ENCODE measurements at regions not wholly inside any gene's neighbourhood (a gene's known extent, or its start where the extent isn't known, plus 50 kb on each side); places are given as distances from the start of the nearest gene placed in this dataset.

- TF ChIP-seq TCF7L2 (IDR thresholded peaks at IDR 0.05; ENCODE audit: low read depth, low read length), result no peak
- TF ChIP-seq, protein P1, sequence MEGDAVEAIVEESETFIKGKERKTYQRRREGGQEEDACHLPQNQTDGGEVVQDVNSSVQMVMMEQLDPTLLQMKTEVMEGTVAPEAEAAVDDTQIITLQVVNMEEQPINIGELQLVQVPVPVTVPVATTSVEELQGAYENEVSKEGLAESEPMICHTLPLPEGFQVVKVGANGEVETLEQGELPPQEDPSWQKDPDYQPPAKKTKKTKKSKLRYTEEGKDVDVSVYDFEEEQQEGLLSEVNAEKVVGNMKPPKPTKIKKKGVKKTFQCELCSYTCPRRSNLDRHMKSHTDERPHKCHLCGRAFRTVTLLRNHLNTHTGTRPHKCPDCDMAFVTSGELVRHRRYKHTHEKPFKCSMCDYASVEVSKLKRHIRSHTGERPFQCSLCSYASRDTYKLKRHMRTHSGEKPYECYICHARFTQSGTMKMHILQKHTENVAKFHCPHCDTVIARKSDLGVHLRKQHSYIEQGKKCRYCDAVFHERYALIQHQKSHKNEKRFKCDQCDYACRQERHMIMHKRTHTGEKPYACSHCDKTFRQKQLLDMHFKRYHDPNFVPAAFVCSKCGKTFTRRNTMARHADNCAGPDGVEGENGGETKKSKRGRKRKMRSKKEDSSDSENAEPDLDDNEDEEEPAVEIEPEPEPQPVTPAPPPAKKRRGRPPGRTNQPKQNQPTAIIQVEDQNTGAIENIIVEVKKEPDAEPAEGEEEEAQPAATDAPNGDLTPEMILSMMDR (IDR thresholded peaks at IDR 0.05), result no peak
- TF ChIP-seq POLR2AphosphoS5 (IDR thresholded peaks at IDR 0.05; ENCODE audit: low read depth, low read length), result no peak
Measured at GRCh38 chr19:31095100-31095804, 254.0 kb downstream of the TSHZ3 start.

All from Panc1 (cell line).